SK-N-SH (cell line): ENCODE measurements at regions not wholly inside any gene's neighbourhood (a gene's known extent, or its start where the extent isn't known, plus 50 kb on each side); places are given as distances from the start of the nearest gene placed in this dataset.
A peak's percentile ranks its signal among the peaks of the same experiment; 100 is the strongest.
"Not testable (repeated sequence)": the region's sequence is repeated elsewhere in the genome, so short reads cannot be mapped to it uniquely, and the experiment has no call there.

Source experiments
- CTCF ChIA-PET: fragments of 300-600, 350-600 bp; formaldehyde crosslinking; extraction: SDS; loops from one replicate; lab custom pipeline; 2021; lab: Yijun Ruan, JAX
- POLR2A ChIA-PET: fragments of 350-600 bp; sonication (Branson Sonifier 250); formaldehyde crosslinking; extraction: SDS; loops from one replicate; lab custom pipeline; 2020; ENCODE audit warnings: antibody characterized with exemption, inconsistent platforms; lab: Yijun Ruan, JAX
- DNase-seq: peaks from one replicate; pipeline ENCODE4 v3.0.0; 2012
- H2AFZ ChIP-seq: fragments of 200-600 bp; sonication (generic); 2 replicates; pipeline ENCODE4 v1.8.1; 2016; ENCODE audit warnings: antibody characterized with exemption, mild to moderate bottlenecking, low read depth
- H3F3A ChIP-seq: fragments of 200-600 bp; sonication (generic); replicated peaks from 2 replicates; pipeline ENCODE3; 2016; ENCODE audit warnings: antibody characterized with exemption, mild to moderate bottlenecking; ENCODE audit not compliant: insufficient read depth
- H3K27ac ChIP-seq, 2 experiments: fragments of 200-500 bp in 1 of 2; fragments of 200-600 bp in 1 of 2; sonication (Bioruptor generic) in 1 of 2; sonication (generic), shearing (Covaris generic) in 1 of 2; 2 replicates each; pipeline versions ENCODE4 v1.5.1 to v1.6.1; 2014 to 2016; ENCODE audit warnings: low read depth in 2 of 2, inconsistent platforms in 1 of 2, low read length in 1 of 2, mild to moderate bottlenecking in 1 of 2, mixed read lengths in 1 of 2
- H3K27me3 ChIP-seq: fragments of 200-600 bp; sonication (generic), shearing (Covaris generic); 2 replicates; pipeline ENCODE4 v1.6.1; 2016; ENCODE audit warnings: mixed run types; ENCODE audit not compliant: insufficient read depth
- H3K36me3 ChIP-seq, 2 experiments: fragments of 200-500 bp in 1 of 2; fragments of 200-600 bp in 1 of 2; sonication (Bioruptor generic) in 1 of 2; sonication (generic) in 1 of 2; replicated peaks in 1 of 2; 2 replicates each; pipeline versions ENCODE3 to v1.5.1; 2014 to 2016; ENCODE audit warnings: low read length in 1 of 2, mild to moderate bottlenecking in 1 of 2; ENCODE audit not compliant: insufficient read depth in 2 of 2, control insufficient read depth in 1 of 2
- H3K4me1 ChIP-seq, 2 experiments: fragments of 200-500 bp in 1 of 2; fragments of 200-600 bp in 1 of 2; sonication (Bioruptor generic) in 1 of 2; sonication (generic), shearing (Covaris generic) in 1 of 2; 2 replicates each; pipeline versions ENCODE4 v1.5.1 to v1.6.1; 2014 to 2016; ENCODE audit warnings: low read depth in 1 of 2, low read length in 1 of 2, mixed run types in 1 of 2; ENCODE audit not compliant: insufficient read depth in 2 of 2, control insufficient read depth in 1 of 2
- H3K4me2 ChIP-seq: fragments of 200-600 bp; sonication (generic), shearing (Covaris generic); 2 replicates; pipeline ENCODE4 v1.6.1; 2017; ENCODE audit warnings: mixed run types
- H3K4me3 ChIP-seq, 2 experiments: fragments of 200-500 bp in 1 of 2; fragments of 200-600 bp in 1 of 2; sonication (Bioruptor generic) in 1 of 2; sonication (generic), shearing (Covaris generic) in 1 of 2; 2 replicates each; pipeline versions ENCODE4 v1.5.1 to v1.8.1; 2014 to 2016; ENCODE audit warnings: low read depth in 2 of 2, inconsistent platforms in 1 of 2, low read length in 1 of 2, mild to moderate bottlenecking in 1 of 2, mixed read lengths in 1 of 2, moderate library complexity in 1 of 2
- H3K79me2 ChIP-seq: fragments of 200-600 bp; sonication (generic); 2 replicates; pipeline ENCODE4 v1.8.1; 2017; ENCODE audit warnings: mild to moderate bottlenecking; ENCODE audit not compliant: insufficient read depth
- H3K9ac ChIP-seq: fragments of 200-600 bp; sonication (generic); 2 replicates; pipeline ENCODE4 v1.6.1; 2017; ENCODE audit warnings: mixed run types
- H3K9me2 ChIP-seq: fragments of 200-600 bp; sonication (generic); 2 replicates; pipeline ENCODE4 v1.6.1; 2017; ENCODE audit warnings: mixed run types
- H3K9me3 ChIP-seq: fragments of 200-600 bp; sonication (generic); 2 replicates; pipeline ENCODE4 v1.6.1; 2017; ENCODE audit warnings: mixed run types, mild to moderate bottlenecking, moderate library complexity
- H4K20me1 ChIP-seq: fragments of 200-600 bp; sonication (generic); 2 replicates; pipeline ENCODE4 v1.6.1; 2017; ENCODE audit warnings: mild to moderate bottlenecking, mixed run types; ENCODE audit not compliant: insufficient read depth
- EP300 ChIP-seq, 2 experiments: IDR thresholded peaks; 2 replicates each; pipeline versions ENCODE4 v1.4.0 to v1.6.1; 2012; ENCODE audit warnings: borderline replicate concordance in 1 of 2, low read depth in 1 of 2, low read length in 1 of 2
- WGBS: methylation state at CpG from one replicate; pipeline ENCODE4 v1.1.6; 2017; ENCODE audit warnings: low lambda C conversion rate; 5-methylcytosine and 5-hydroxymethylcytosine counted together

- H3K9ac ChIP-seq, POLR2A ChIA-PET, H2AFZ ChIP-seq, H3K4me2 ChIP-seq, H3K27me3 ChIP-seq, H3K9me2 ChIP-seq, DNase-seq, H3F3A ChIP-seq, CTCF ChIA-PET, H3K27ac ChIP-seq, H3K36me3 ChIP-seq, H3K79me2 ChIP-seq, H4K20me1 ChIP-seq, H3K9me3 ChIP-seq, H3K4me3 ChIP-seq: not testable (repeated sequence)
- WGBS: 98% methylated on average over 12 of the region's 19 CpGs
- H3K4me1 ChIP-seq: peaks cover 15 to 47% of the 10 kb centered on the region in 2 experiments; a peak in 3 of 4 replicates
Measured at GRCh38 chr16:88230967-88231615, 151.7 kb upstream of the ZNF469 start.

- H3K9ac ChIP-seq, H3K4me2 ChIP-seq, H3K27me3 ChIP-seq, H3F3A ChIP-seq, H3K9me2 ChIP-seq, H3K4me3 ChIP-seq, H3K36me3 ChIP-seq, POLR2A ChIA-PET, H3K79me2 ChIP-seq, DNase-seq, H2AFZ ChIP-seq, CTCF ChIA-PET, H3K9me3 ChIP-seq, H4K20me1 ChIP-seq: not testable (repeated sequence)
- WGBS: 96% methylated on average over 6 of the region's 13 CpGs
- peaks cover 15 to 44% of the 10 kb centered on the region in 2 experiments; a peak in 3 of 4 replicates for H3K4me1 ChIP-seq
- peak overlapping the region in 1 of 2 experiments; percentile 92; a peak in 2 of 4 replicates for H3K27ac ChIP-seq
Measured at GRCh38 chr16:88231839-88232238, 150.9 kb upstream of the ZNF469 start.

GRCh38 chr16:88232401-88233258 lies 150.1 kb upstream of the ZNF469 start:
- Histone ChIP-seq H3K27ac (peak overlapping the region in 1 of 2 experiments; percentile 92; a peak in 2 of 4 replicates), H3K4me1 (peaks cover 15 to 48% of the 10 kb centered on the region in 2 experiments; a peak in 3 of 4 replicates)
- H3K9me2 ChIP-seq, CTCF ChIA-PET, H3K4me2 ChIP-seq, H3K9me3 ChIP-seq, H3K27me3 ChIP-seq, H3K79me2 ChIP-seq, H3F3A ChIP-seq, H3K4me3 ChIP-seq, H4K20me1 ChIP-seq, H2AFZ ChIP-seq, POLR2A ChIA-PET, H3K36me3 ChIP-seq, H3K9ac ChIP-seq: not testable (repeated sequence)
- WGBS: 75% methylated on average over 11 of the region's 31 CpGs
- DNase-seq: peak; percentile 78
- TF ChIP-seq EP300 (IDR thresholded peaks at IDR 0.05; ENCODE audit: borderline replicate concordance in 1 of 2, low read depth in 1 of 2, low read length in 1 of 2): peak in 1 of 2 experiments; percentile 51; a peak in 2 of 4 replicates

- POLR2A ChIA-PET: interaction anchor here (1.0 kb wide), 1 partner anchor 62 kb away, joined by 4 read pairs; no protein-coding TSS in a partner anchor
- H3K4me3 ChIP-seq, H3K9me2 ChIP-seq, CTCF ChIA-PET, H3K79me2 ChIP-seq, H2AFZ ChIP-seq, H3K27me3 ChIP-seq, H3F3A ChIP-seq, H4K20me1 ChIP-seq, DNase-seq, H3K36me3 ChIP-seq, H3K9me3 ChIP-seq: not testable (repeated sequence)
- H3K27ac ChIP-seq: peak overlapping the region; percentile 92 to 98
- peak overlapping the region; percentile 68; the same call in 1 of the 2 replicates for H3K4me2 ChIP-seq
- H3K9ac ChIP-seq: peak overlapping the region; percentile 79
- 73% methylated on average over 4 of the region's 23 CpGs for WGBS
- H3K4me1 ChIP-seq: peaks cover 25 to 53% of the 10 kb centered on the region in 2 experiments
Measured at GRCh38 chr16:88233621-88234420, 148.9 kb upstream of the ZNF469 start.
